ENCODE measurements at regions not wholly inside any gene's neighbourhood (a gene's known extent, or its start where the extent isn't known, plus 50 kb on each side); places are given as distances from the start of the nearest gene placed in this dataset.

DNA sequence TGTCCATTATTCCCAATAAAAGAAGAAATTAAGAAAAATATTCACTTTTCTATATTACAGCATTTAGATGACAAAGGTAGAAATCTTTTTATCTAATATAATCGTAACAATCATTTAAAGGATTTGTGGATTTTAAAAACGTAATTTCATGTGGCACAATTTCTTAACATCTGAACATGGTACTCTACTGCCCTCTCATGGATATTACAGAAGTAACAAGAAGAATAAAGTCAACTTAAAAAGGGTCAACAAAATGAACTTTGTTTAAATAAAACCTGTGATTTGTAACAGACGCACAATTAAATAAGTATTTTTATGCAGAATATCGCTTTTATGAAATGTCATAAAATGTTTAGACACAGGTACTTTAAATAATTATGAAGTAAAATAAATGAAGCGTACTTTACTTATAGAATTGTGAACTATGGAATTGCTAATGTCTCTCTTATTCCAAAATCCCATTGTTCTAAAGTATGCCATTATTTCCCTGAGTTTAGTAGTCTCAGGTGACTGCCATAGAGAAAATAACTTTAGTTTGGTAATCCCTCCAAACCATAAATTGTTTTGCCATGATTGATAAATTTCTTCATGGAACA is 366.8 kb upstream of the ZNF385D start:
- ATAC-seq: no peak

DNA sequence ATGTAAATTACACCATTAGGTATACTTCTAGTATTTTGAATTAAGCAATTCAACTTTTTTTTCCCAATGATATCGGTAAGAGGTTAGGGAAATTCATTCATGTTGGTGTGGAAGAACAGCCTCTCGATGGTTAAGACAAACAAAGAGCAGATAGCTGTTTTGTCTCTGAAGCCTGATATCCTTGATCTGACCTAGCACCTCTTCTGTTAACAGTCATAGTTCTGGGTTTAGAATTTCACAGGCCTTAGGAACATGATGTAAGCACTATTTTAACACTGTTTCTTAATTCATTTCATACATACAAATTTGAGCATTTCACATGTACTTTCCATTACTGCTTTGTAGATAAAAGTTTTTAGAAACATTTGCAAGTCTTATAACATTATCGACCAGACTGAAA is 367.5 kb upstream of the ZNF385D start:
- no peak for ATAC-seq

DNA sequence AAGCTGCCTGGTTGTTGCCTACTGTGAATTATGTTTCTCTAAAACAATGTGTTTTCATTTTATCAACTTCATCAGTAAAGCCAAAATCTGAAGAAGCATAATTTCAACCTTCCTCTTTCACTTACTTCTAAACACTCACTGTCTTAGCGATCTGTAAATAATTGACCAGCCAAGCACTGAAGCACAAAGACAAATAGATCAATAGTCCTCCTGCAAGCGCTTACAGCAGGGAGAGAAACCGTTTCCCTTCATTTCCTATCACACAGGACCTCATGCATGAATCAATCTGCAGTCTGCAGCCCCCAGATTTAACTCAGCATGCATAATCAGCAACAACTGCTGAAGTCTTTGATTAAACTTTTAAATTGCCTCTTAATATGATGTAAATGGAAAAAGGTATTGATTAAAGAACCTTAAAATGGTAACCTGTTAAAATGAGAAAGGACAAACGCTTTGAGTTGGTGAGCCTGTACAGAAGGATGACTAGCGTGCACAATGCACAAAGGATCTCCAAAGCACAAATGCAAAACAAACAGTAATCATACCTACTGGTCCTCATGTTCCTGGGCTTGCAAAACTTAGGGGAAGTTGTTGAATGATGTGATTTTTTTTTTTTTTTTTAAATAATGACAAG is 370.2 kb upstream of the ZNF385D start:
- ATAC-seq: no peak

DNA sequence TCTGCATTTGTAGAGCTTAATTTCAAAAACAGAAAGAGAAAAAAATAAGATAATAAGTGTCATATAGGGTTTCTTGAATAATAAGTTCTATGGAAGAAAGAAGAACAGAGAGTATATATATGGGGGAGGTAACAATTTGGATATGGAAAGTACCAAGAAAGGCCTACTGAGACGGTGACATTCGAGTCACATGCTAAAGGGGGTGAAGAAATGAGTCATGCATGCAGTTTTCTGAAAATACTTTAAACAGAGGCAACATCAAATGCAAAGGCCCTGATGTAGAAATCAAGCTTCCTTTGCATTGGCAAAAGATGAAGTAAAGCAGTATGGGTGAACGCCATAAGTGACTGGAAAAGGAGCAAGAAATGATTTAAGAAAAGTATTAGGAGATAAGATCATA is 371.6 kb upstream of the ZNF385D start:
- no peak for ATAC-seq

DNA sequence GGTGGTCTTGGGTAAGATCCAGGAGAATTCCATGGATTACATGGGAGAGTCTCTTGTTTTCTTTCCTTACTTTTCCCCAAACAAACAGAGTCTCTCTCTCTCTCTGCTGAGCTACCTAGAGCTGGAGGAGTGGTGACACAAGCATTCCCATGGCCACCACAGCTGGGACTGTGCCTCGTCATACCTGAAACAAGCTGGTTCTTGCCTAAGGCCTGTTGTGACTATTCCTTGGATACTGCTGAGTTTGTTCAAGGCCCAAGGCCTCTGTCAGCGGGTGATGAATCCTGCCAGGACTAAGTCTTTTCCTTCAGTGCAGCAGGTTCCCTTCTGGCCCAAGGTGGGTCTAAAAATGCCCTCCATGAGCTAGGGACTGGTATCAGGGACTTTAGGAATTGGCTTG is 378.1 kb upstream of the ZNF385D start:
- peak; percentile 81 for ATAC-seq

DNA sequence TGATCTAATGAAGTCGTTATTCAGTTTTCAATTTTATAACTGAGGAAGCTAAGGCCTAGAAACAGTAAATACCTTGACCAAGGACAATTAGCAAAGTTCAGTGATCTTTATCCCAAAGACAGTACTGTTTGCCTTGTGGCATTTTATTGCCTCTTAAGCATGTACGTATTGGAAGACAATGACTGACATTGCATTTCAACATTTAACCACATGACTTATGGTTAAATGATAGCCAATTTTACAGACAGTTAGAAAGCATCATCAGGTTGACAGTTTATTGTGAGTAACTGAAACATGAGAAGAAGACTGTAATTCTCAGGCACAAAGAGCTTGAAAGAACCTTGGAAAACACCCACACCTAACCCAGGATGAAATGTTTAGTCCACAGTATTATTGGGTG is 390.8 kb upstream of the ZNF385D start:
- no peak for ATAC-seq

DNA sequence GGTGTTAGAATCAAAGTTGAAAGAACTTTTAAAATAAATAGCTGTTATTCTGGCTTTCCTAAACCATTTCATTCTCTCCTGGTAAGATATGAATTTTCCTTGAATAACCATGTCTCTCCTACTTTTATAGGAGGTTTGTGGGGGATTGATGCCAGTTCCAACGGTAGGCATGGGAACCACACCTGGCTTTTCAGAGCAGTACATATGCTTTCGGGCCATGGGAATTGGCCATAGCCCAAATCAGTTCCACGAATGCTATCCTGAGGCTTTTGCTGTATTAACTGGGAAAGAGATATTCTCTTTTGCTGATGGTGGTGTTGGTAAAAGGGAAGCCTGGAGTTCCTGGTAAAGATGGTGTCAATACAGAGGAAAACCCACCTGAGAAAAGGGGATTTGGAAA is 396.2 kb upstream of the ZNF385D start:
- no peak for ATAC-seq

DNA sequence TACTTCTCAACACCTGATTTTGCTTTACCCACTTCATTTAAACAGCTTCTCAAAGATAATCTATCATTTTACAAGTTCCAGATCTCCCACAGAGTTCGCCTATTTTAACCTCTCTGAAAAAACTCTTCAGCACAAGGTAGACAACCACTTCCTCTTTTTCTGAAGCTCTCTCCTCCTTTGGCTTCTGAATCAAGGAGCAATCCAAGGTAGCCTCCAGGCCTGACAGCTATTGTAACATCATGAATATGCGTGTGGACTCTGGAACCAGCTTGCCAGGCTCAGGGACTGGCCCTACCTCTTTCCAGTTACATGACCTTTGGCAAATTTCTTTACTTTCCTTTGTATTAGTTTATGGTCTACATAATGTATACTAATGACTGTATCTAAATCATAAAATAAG is 405.9 kb upstream of the ZNF385D start:
- no peak for ATAC-seq

DNA sequence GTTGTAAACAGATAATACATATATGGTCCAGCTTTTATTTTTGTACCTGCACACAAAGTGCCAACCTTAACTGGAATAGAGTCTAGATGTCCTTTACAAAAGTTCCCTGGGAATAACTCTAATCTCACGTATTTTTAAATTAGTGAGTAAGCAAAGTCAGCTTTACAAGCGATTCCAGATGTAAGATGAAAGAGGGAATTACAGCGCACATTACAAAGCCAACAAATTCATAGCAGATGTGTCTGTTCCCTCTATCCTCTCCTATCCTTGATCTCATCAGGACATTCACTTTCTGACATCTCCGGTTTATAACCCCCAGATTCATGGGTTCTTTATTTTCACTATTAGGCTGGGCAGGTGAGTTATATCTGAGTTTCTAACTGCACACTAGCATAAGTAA is 406.8 kb upstream of the ZNF385D start:
- no peak for ATAC-seq

DNA sequence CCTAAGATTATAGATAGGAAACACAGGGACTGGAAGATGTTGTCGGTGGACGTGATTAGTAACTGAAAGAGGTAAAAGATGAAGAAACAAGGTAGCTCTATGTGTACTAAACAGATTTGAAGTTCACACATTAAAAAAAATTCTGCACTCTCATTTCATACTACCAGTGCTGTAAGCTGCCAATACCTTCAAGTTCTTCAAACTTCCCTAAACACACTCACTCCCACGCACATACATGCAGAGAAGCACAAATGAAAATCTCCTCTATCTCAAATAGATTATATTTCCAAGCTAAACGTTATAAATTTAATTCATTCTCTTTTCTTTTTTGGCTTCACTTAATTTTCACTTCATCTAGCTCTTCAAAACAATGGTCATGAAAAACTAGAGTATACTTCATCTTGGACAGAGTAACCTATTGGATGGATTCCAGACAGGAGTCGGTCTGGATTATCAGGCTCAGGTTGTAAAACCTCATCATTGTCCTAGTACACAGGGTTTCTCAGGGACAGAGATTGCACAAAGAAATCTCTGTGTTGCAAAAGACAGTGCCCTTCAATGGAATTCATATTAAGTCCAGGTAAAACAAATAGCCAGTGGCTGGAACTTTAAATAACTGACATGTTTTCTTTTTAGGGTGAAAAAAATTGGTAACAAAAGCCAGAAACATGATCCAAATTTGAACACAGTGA is 408.1 kb upstream of the ZNF385D start:
- no peak for ATAC-seq

DNA sequence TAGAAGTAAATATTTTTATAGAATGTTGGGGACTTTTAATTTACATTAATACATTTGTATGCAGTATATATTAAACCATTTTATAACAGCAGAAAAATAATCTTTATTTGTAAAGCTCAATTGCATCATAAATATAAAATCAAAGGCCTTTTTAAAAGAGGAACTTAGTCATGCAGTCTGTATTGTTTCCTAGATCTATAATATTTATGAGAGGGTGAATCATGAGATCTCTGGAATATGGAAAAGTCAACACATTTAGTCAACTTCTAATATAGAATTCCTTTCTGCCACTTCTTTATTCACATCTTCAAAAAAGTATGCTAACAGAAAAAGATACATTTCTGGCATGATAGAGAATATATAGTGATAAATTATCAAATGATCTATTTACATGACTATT is 410.3 kb upstream of the ZNF385D start:
- no peak for ATAC-seq

DNA sequence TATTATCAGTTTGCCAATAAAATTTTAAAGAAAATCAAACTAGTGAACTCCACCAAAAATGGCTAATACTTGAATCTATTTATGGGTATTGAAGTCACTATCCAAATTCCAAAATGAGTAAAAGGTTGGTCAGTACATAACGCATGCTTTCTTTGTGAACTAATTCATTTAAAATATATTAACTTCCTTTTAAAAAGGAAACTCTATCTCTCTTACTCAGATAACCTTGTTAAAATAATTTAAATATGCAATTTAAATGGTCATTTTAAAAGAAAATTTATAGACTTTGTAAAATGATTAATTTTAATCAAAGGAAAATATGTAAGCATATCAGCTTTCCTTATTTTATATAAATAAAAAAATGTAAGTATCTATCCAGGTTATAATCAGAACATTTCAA is 419.4 kb upstream of the ZNF385D start:
- ATAC-seq: no peak

DNA sequence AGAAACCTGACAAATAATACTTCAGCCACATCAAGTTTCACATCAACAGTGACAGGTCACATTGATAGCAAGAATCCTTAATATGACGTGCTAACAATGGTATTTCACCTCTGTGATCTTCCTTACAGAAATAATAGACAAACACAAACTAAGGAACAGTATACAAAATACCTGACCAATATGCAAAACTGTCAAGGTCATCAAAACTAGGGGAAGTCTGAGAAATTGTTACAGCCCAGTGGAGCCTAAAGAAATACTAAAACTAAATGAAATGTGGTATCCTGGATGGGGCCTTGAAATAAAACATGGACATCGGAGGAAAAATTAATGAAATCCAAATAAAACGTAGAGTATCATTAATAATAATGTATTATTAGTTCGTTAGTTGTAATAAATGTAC is 422.0 kb upstream of the ZNF385D start:
- no peak for ATAC-seq

DNA sequence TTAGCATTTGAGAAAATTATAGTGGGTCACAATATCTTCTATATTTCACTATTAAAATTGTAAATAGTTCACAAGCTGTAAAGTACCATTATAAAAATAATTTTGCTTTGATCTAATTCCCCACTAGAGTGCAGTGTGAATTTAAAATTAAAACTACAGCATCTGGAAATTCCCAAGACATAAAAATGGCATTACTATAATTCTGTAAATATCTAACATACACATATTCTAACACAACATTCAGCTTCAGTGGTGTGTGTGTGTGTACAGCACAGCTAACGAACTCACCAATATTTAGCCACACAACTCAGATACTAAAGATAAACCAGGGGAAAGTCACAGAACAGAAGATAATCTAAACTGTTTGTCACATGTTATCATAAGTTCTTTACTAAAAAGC is 424.9 kb upstream of the ZNF385D start:
- no peak for ATAC-seq

DNA sequence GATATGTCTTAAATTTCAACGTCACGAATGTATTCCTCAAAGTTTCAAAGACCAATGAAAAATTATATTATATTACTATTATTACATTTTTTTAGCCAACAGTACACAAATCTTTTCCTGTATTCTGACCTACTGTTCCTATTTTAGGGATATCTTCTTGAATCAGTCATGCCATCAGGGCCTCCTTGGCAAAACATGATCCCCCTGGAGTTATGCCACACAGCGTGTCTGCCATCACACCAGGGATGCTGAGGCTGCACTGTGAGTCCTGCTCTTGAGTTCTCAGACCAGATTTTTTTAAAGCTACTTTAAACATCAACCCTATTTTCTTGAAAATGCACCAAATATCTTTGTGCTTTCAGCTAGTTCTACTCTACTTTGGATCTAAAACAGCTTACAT is 425.9 kb upstream of the ZNF385D start:
- ATAC-seq: no peak

DNA sequence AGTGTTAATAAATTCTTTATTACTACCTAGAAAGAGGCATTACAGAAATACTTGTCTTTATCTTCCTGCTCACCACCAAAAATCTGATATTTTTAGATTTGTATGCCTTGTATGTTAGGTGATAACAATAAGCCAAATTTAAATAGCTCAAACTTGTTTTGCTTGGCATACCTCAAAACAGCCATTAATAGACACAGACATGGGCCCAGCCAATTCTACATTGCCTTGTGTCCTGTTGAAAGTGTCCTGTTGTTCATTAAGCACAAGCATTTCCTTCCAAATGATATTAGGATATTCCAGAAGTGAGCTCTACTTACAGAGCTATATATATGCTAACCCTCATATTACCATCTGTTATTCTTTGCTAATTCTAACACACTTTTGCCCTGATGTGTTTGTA is 438.6 kb upstream of the ZNF385D start:
- ATAC-seq: no peak

DNA sequence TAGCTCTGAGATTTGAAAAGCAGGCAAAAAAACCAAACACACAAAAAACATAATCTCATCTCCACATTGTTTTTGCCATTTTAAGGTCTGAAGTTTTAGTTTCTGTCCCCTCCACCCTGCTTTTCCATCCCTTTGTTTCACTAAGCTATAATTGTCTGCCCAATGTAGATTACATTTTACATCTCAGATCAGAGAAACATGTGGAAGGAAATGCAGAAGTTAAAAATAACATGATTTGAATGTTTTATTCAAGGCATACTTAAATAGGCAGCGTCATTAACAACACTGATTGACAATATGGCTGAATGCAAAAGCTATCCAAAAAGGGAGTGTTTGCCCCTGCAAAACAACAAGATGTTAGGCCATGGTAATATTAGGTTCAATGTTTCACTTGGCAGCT is 448.1 kb upstream of the ZNF385D start:
- ATAC-seq: no peak

DNA sequence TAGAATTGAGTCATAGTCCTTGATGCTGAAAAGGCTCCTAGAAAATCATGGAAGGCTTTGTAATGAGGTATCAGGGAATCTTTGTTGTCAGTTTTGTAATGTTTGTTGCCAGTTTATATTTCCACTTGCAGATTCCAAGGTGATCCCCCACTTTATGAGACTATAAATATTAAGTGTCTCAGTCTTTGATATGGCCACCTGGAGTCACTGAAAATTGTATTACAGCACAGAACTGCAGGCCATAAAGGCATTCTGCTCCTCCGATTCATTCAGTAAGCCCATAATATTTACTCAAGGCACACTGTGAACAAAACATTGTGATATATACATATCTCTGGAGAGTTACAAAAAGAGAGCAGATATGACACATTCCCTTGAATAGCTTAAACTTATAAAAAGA is 457.8 kb upstream of the ZNF385D start:
- ATAC-seq: no peak

DNA sequence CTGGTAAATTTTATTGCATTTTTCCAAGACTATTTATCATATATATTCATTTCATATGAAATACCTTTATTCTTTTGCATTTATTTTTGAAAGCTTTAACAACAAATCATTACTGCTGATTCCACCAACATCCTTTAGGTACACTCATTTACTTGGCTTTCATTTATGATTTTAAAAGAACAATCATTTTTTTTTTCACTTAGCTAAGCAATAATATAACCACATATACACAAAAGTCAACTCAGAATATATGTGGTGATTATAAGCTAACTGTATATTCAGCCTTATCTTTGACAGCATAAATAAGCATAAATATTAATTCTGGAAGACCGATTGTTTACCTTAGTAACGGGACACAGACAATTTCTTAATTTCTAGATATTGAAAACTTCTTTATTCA is 458.6 kb upstream of the ZNF385D start:
- ATAC-seq: no peak

DNA sequence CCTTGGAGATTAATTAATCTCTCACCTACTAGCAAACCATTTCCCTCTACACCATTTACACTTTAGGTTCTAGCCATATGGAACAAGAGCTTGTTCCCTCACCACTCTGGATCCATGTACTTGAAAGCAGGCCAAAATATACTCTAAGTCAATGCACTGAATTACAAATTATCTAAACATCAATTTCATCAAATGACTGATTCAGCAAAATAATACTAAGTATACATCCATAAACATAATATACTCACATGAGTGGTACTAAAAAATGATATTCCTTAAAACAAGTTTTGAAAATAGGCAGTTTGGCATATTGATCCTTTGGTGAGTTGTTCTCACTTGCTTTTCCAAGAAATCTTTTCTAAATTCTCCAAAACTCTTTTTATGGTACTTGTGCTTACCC is 459.7 kb upstream of the ZNF385D start:
- ATAC-seq: no peak

DNA sequence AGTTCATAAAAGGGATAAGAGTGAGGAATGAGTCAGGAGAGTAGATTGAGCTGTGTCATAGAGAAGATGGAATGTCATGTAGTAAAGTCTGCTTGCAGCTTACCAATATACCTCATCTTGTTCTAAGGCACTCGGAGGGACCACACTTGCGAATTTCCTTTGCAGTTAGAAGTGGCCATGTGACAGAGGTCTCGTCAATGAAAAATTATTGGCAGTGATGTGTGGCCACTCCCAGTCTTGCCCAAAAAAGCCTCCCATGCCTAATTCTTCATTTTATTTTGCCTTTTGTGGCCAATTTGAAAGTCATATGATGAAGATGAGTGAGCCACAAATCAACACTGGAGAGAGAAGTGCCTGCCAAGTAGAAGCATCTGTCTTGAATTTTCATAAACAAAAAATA is 465.6 kb upstream of the ZNF385D start:
- no peak for ATAC-seq

DNA sequence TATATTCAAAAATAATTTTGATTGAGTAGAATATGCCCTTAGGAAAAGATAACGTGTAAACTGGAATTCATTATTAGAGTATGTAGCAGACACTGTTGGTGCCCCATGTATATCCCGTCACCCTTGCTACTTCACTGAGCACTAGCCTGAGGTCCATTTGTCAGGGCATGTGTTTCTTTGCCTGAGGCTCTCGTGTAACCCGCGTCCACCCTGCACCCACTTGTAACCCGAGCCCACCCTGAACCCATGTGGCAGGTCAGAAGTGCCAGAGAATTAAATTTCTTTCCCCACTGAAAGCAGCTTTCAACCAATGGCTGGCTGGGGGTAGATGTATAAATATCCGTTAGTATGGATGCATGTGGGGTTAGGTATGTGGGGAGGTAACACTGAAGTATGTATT is 474.2 kb upstream of the ZNF385D start:
- ATAC-seq: no peak

DNA sequence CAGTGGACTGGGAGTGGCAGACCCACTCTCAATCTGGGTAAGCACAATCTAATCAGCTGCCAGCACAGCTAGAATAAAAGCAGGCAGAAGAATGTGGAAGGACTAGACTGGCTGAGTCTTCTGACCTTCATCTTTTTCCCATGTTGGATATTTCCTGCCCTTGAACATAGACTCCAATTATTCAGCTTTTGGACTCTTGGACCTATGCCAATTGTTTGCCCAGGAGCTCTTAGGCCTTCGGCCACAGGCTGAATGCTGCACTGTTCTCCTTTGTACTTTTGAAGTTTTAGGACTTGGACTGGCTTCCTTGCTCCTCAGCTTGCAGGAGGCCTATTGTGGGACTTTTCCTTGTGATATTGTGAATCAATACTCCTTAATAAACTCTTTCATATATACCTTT is 477.7 kb upstream of the ZNF385D start:
- ATAC-seq: no peak

DNA sequence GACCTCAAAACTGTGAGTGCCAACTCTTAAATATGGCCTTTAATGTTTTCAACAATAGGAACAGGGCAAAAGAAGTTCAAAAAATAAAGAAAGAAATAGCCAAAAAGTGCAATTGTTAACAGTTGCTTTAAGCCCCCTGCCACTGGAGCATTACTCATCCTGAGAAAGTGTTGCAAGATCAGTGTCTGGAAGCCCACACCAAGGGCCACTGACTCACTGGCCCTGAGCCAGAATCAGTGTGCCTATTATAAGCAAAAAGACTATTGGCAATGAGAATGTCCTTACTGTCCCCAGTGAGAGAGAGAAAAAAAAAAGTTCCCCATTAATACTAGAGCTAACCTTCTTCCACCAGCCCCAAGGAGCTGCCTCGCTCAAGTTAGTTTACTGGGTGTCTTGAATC is 480.1 kb upstream of the ZNF385D start:
- ATAC-seq: no peak

Measured in esophagus mucosa (tissue), 1 donor.